Neural cell (in vitro differentiated cells): ENCODE measurements at regions not wholly inside any gene's neighbourhood (a gene's known extent, or its start where the extent isn't known, plus 50 kb on each side); places are given as distances from the start of the nearest gene placed in this dataset.

Experiments
- H2AFZ ChIP-seq: fragments of 200-600, 300-800 bp; sonication (generic), shearing (Covaris generic); 2 replicates; pipeline ENCODE4 v1.6.0; 2014; ENCODE audit warnings: low read depth, mild to moderate bottlenecking, antibody characterized with exemption, low read length, moderate library complexity
- H3F3A ChIP-seq: fragments of 200-600 bp; shearing (Covaris generic); 2 replicates; pipeline ENCODE4 v1.6.1; 2016; ENCODE audit warnings: mild to moderate bottlenecking, moderate library complexity, mixed read lengths, antibody characterized with exemption, low read length; ENCODE audit not compliant: insufficient read depth, poor library complexity, severe bottlenecking
- H3K27ac ChIP-seq: fragments of 200-600, 300-800 bp; sonication (generic), shearing (Covaris generic); 2 replicates; pipeline ENCODE4 v1.5.1; 2014; ENCODE audit warnings: mild to moderate bottlenecking, low read length, moderate library complexity
- H3K27me3 ChIP-seq: fragments of 300-800, 200-600 bp; sonication (generic), shearing (Covaris generic); 2 replicates; pipeline ENCODE4 v1.6.0; 2014; ENCODE audit warnings: mild to moderate bottlenecking, low read depth, low read length, moderate library complexity; ENCODE audit not compliant: insufficient read depth
- H3K36me3 ChIP-seq: fragments of 300-800, 200-600 bp; sonication (generic), shearing (Covaris generic); 2 replicates; pipeline ENCODE4 v1.5.1; 2014; ENCODE audit warnings: mild to moderate bottlenecking, antibody characterized with exemption, low read length, moderate library complexity; ENCODE audit not compliant: insufficient read depth
- H3K4me2 ChIP-seq: fragments of 300-800, 200-600 bp; sonication (generic), shearing (Covaris generic); 2 replicates; pipeline ENCODE4 v1.6.0; 2014; ENCODE audit warnings: mild to moderate bottlenecking, low read length
- H3K4me3 ChIP-seq: fragments of 300-800, 200-600 bp; sonication (generic), shearing (Covaris generic); 2 replicates; pipeline ENCODE4 v1.5.1; 2014; ENCODE audit warnings: mild to moderate bottlenecking, low read length, moderate library complexity
- H3K79me2 ChIP-seq: fragments of 200-600 bp; shearing (Covaris generic); replicated peaks from 2 replicates; pipeline ENCODE4 v1.6.0; 2014; ENCODE audit warnings: mild to moderate bottlenecking, low read length, moderate library complexity; ENCODE audit not compliant: insufficient read depth
- H3K9ac ChIP-seq: fragments of 300-800, 200-600 bp; sonication (generic), shearing (Covaris generic); 2 replicates; pipeline ENCODE4 v1.6.1; 2016; ENCODE audit warnings: mild to moderate bottlenecking, low read length, mixed read lengths
- H3K9me2 ChIP-seq: fragments of 200-600 bp; shearing (Covaris generic); 2 replicates; pipeline ENCODE4 v1.6.1; 2016; ENCODE audit warnings: mild to moderate bottlenecking, low read length, mixed read lengths; ENCODE audit not compliant: insufficient read depth
- H3K9me3 ChIP-seq: fragments of 200-600, 300-800 bp; sonication (generic), shearing (Covaris generic); 2 replicates; pipeline ENCODE4 v1.6.1; 2016; ENCODE audit warnings: mild to moderate bottlenecking, mixed run types, low read length, moderate library complexity, mixed read lengths
- H4K20me1 ChIP-seq: fragments of 200-600 bp; shearing (Covaris generic); 2 replicates; pipeline ENCODE4 v1.6.1; 2016; ENCODE audit warnings: mild to moderate bottlenecking, mixed run types; ENCODE audit not compliant: insufficient read depth
- EP300 ChIP-seq: fragments of 450-650 bp; conservative IDR thresholded peaks from 2 replicates; pipeline ENCODE4 v1.6.1; 2014; ENCODE audit warnings: antibody characterized with exemption, mild to moderate bottlenecking, moderate library complexity; ENCODE audit not compliant: poor library complexity, severe bottlenecking
- EZH2 ChIP-seq: fragments of 200-600, 300-800 bp; shearing (Covaris generic), sonication (generic); IDR thresholded peaks from 2 replicates; pipeline ENCODE4 v1.6.1; 2014; ENCODE audit warnings: antibody characterized with exemption, low read length, borderline replicate concordance, mild to moderate bottlenecking; ENCODE audit not compliant: insufficient read depth, poor library complexity, severe bottlenecking
- MXI1 ChIP-seq: fragments of 450-650 bp; conservative IDR thresholded peaks from 2 replicates; pipeline ENCODE4 v1.6.1; 2014; ENCODE audit warnings: antibody characterized with exemption, mild to moderate bottlenecking; ENCODE audit not compliant: poor library complexity, severe bottlenecking
- POLR2AphosphoS5 ChIP-seq: IDR thresholded peaks from 2 replicates; pipeline ENCODE4 v1.6.1; 2012
- RAD21 ChIP-seq: fragments of 450-650 bp; conservative IDR thresholded peaks from 2 replicates; pipeline ENCODE4 v1.6.1; 2014; ENCODE audit warnings: antibody characterized with exemption, mild to moderate bottlenecking, moderate library complexity
- SMC3 ChIP-seq: fragments of 450-650 bp; conservative IDR thresholded peaks from 2 replicates; pipeline ENCODE4 v1.6.1; 2014; ENCODE audit warnings: antibody characterized with exemption, mild to moderate bottlenecking, moderate library complexity; ENCODE audit not compliant: poor library complexity
- TF ChIP-seq, protein P1 (sequence below): fragments of 450-650 bp; IDR thresholded peaks from 2 replicates; pipeline ENCODE4 v1.5.1; 2014; ENCODE audit warnings: antibody characterized with exemption, mild to moderate bottlenecking, moderate library complexity; ENCODE audit not compliant: poor library complexity, severe bottlenecking
- TF ChIP-seq, protein P2 (sequence below): IDR thresholded peaks from 2 replicates; pipeline ENCODE4 v1.6.1; 2012; ENCODE audit warnings: borderline replicate concordance

DNA sequence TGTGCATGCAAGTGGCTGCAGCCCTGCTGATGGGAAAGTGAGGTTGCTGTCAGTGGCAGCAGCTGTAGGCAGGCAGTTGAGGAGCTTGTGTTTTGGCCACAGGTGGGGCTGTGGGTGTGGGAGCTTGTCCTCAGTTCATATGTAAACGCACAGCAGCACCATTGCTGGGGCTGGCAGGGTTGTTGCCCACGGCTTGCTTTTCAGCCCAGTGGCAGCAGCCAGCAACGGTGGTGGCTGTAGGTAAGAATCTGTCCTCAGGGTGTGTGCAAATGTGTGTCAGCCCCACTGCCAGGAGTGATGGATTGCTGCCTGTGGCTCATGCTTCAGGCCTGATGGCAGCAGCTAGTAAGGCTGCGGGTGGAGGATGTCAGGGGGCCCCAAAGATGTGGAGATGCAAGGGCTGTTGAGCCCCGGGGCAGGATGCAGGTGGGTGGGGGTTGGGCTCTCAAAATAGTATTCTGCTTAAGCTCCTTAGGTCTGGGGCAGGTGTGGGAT lies 141.3 kb upstream of the THUMPD2 start:
- Histone ChIP-seq H3K79me2 (no peaks in the 10 kb centered on the region), H3K27ac (no peak overlapping the region), H3K9me2 (no peaks in the 10 kb centered on the region), H3K27me3 (no peaks in the 10 kb centered on the region), H3K4me3 (no peak overlapping the region), H3F3A (no peaks in the 10 kb centered on the region), H2AFZ (no peak overlapping the region), H3K4me2 (no peak overlapping the region), H4K20me1 (no peaks in the 10 kb centered on the region), H3K9me3 (no peaks in the 10 kb centered on the region), H3K9ac (no peak overlapping the region), H3K36me3 (no peaks in the 10 kb centered on the region)
- TF ChIP-seq, protein P1, sequence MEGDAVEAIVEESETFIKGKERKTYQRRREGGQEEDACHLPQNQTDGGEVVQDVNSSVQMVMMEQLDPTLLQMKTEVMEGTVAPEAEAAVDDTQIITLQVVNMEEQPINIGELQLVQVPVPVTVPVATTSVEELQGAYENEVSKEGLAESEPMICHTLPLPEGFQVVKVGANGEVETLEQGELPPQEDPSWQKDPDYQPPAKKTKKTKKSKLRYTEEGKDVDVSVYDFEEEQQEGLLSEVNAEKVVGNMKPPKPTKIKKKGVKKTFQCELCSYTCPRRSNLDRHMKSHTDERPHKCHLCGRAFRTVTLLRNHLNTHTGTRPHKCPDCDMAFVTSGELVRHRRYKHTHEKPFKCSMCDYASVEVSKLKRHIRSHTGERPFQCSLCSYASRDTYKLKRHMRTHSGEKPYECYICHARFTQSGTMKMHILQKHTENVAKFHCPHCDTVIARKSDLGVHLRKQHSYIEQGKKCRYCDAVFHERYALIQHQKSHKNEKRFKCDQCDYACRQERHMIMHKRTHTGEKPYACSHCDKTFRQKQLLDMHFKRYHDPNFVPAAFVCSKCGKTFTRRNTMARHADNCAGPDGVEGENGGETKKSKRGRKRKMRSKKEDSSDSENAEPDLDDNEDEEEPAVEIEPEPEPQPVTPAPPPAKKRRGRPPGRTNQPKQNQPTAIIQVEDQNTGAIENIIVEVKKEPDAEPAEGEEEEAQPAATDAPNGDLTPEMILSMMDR, result no peak

DNA sequence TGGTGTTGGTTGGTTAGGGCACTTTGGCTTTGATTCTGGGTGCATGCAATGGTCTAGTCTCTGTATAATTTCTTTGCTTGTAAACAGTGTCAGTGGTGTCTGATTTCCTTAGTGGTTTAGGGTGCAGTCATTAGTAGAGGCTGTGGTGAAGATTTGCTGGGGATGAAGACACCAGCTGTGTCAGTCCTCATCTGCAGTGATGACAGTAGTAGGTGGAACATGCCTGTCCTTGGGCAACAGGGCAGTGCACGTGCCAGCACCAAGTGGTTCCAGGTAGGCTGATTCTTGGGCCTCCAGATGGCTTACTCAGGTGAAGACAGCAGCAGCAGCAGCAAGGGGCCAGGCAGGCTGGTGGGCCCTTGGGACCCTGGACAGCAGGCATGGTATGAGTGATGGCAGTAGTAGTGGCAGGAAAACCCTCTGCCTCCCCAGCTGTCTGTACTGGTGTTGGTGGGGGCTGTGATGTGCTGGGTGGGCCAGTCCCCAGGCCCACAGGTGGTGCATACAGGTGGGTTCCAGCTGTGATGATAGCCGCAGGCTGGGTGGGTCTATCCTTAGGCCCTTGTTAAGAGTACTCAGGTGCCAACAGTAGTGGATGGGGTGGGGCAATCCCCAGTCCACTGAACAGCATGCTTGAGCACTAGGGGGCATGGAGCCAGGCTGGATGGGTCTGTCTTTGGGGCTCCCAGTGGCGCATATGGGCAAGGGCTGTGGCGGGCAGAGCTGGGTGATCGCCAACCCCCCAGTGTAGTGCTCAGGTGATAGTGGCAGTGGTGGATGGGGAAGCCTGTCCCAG lies 140.7 kb upstream of the THUMPD2 start:
- TF ChIP-seq MXI1 (no peak), POLR2AphosphoS5 (no peak), RAD21 (no peak), EP300 (no peak), SMC3 (no peak), EZH2 (no peak)
- TF ChIP-seq, protein P2, sequence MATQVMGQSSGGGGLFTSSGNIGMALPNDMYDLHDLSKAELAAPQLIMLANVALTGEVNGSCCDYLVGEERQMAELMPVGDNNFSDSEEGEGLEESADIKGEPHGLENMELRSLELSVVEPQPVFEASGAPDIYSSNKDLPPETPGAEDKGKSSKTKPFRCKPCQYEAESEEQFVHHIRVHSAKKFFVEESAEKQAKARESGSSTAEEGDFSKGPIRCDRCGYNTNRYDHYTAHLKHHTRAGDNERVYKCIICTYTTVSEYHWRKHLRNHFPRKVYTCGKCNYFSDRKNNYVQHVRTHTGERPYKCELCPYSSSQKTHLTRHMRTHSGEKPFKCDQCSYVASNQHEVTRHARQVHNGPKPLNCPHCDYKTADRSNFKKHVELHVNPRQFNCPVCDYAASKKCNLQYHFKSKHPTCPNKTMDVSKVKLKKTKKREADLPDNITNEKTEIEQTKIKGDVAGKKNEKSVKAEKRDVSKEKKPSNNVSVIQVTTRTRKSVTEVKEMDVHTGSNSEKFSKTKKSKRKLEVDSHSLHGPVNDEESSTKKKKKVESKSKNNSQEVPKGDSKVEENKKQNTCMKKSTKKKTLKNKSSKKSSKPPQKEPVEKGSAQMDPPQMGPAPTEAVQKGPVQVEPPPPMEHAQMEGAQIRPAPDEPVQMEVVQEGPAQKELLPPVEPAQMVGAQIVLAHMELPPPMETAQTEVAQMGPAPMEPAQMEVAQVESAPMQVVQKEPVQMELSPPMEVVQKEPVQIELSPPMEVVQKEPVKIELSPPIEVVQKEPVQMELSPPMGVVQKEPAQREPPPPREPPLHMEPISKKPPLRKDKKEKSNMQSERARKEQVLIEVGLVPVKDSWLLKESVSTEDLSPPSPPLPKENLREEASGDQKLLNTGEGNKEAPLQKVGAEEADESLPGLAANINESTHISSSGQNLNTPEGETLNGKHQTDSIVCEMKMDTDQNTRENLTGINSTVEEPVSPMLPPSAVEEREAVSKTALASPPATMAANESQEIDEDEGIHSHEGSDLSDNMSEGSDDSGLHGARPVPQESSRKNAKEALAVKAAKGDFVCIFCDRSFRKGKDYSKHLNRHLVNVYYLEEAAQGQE, result no peak
- H3K4me2 ChIP-seq, result no peak overlapping the region

More for the DNA sequence above, 140.7 kb upstream of the THUMPD2 start:
- Histone ChIP-seq H3K9me3 (no peaks in the 10 kb centered on the region), H3F3A (no peaks in the 10 kb centered on the region), H3K9me2 (no peaks in the 10 kb centered on the region), H3K36me3 (no peaks in the 10 kb centered on the region), H3K27ac (no peak overlapping the region), H3K79me2 (no peaks in the 10 kb centered on the region), H4K20me1 (no peaks in the 10 kb centered on the region), H3K4me3 (no peak overlapping the region), H3K27me3 (no peaks in the 10 kb centered on the region), H2AFZ (no peak overlapping the region), H3K9ac (no peak overlapping the region)
